Panc1 (cell line): ENCODE measurements at regions not wholly inside any gene's neighbourhood (a gene's known extent, or its start where the extent isn't known, plus 50 kb on each side); places are given as distances from the start of the nearest gene placed in this dataset.

Experiments
- ATAC-seq: fragments of 200-7000 bp; cut with Tn5 transposase; 2 replicates; pipeline ENCODE4 v1.9.1; 2020; ENCODE audit warnings: mild to moderate bottlenecking, moderate library complexity
- BruUV-seq: library from RNA; stranded (reverse); fragments of 400-500 nt; replicated peaks from 2 replicates; lab custom pipeline; 2021; lab: Mats Ljungman, UMichigan
- CTCF ChIA-PET: fragments of 300-600 bp; sonication (Branson Sonifier 250); formaldehyde crosslinking; loops from one replicate; lab custom pipeline; 2022; ENCODE audit warnings: antibody characterized with exemption; lab: Charles Lee
- POLR2A ChIA-PET: fragments of 300-600 bp; sonication (Branson Sonifier 250); formaldehyde crosslinking; loops from one replicate; lab custom pipeline; 2022; ENCODE audit warnings: antibody characterized with exemption; lab: Charles Lee
- DNase-seq: peaks from one replicate; pipeline ENCODE4 v3.0.0-alpha.2; 2010; ENCODE audit warnings: low read depth, low spot score
- H3K27ac ChIP-seq: 2 replicates; pipeline ENCODE4 v1.5.1; 2011; ENCODE audit warnings: mild to moderate bottlenecking, low read length, inconsistent platforms
- H3K27me3 ChIP-seq: fragments of 200-500 bp; sonication (Bioruptor generic); 2 replicates; pipeline ENCODE4 v1.6.0; 2014; ENCODE audit warnings: low read length, inconsistent platforms; ENCODE audit not compliant: control insufficient read depth, insufficient read depth
- H3K36me3 ChIP-seq: fragments of 200-500 bp; sonication (Bioruptor generic); 2 replicates; pipeline ENCODE4 v1.5.1; 2014; ENCODE audit warnings: inconsistent platforms, mild to moderate bottlenecking, low read length, moderate library complexity; ENCODE audit not compliant: control insufficient read depth, insufficient read depth
- H3K4me1 ChIP-seq: 2 replicates; pipeline ENCODE4 v1.5.1; 2011; ENCODE audit warnings: inconsistent platforms, mild to moderate bottlenecking, low read length, moderate library complexity; ENCODE audit not compliant: control insufficient read depth, insufficient read depth
- H3K4me3 ChIP-seq, 2 experiments: 2 replicates each; pipeline ENCODE4 v1.5.1; 2011 to 2012; ENCODE audit warnings: low read depth in 2 of 2, low read length in 2 of 2, mild to moderate bottlenecking in 2 of 2, inconsistent platforms in 1 of 2, moderate library complexity in 1 of 2
- H3K9me3 ChIP-seq: fragments of 200-500 bp; sonication (Bioruptor generic); 2 replicates; pipeline ENCODE4 v1.5.1; 2014; ENCODE audit warnings: low read depth, mild to moderate bottlenecking, inconsistent platforms, low read length, moderate library complexity; ENCODE audit not compliant: control insufficient read depth, insufficient read depth
- CTCF ChIP-seq: fragments of 450-650 bp; IDR thresholded peaks from 2 replicates; pipeline ENCODE4 v1.5.1; 2017; ENCODE audit warnings: mild to moderate bottlenecking
- POLR2AphosphoS5 ChIP-seq: IDR thresholded peaks from 2 replicates; pipeline ENCODE4 v1.6.1; 2012; ENCODE audit warnings: mild to moderate bottlenecking, low read depth, low read length, moderate library complexity
- REST ChIP-seq, 2 experiments: IDR thresholded peaks; 2 replicates each; pipeline ENCODE4 v1.6.1; 2011 to 2012; ENCODE audit warnings: low read depth in 2 of 2, control low read depth in 1 of 2, low read length in 1 of 2, mild to moderate bottlenecking in 1 of 2, moderate library complexity in 1 of 2; ENCODE audit not compliant: insufficient read depth in 1 of 2
- SIN3A ChIP-seq: IDR thresholded peaks from 2 replicates; pipeline ENCODE4 v1.6.1; 2012; ENCODE audit warnings: low read depth, mild to moderate bottlenecking, low read length, moderate library complexity, borderline replicate concordance; ENCODE audit not compliant: insufficient read depth
- TCF7L2 ChIP-seq: IDR thresholded peaks from 2 replicates; pipeline ENCODE4 v1.6.1; 2011; ENCODE audit warnings: mild to moderate bottlenecking, low read depth, low read length, inconsistent platforms
- in situ Hi-C: cut with HindIII; loops from 2 replicates; pipeline ENCODE4 v1.10.0; 2016; ENCODE audit warnings: low sequenced_read_pairs, low pct_unique_long_range_greater_than_20kb
- intact Hi-C: fragments of 100-400 bp; cut with micrococcal nuclease; formaldehyde crosslinking; loops from one replicate; pipeline ENCODE4 v1.10.0; 2022; ENCODE audit not compliant: unreplicated experiment

GRCh38 chr7:69199041-69199440 lies 399.2 kb upstream of the AUTS2 start:
- Histone ChIP-seq H3K27me3 (no peaks in the 10 kb centered on the region), H3K9me3 (no peaks in the 10 kb centered on the region), H3K36me3 (no peaks in the 10 kb centered on the region), H3K4me3 (no peak overlapping the region), H3K4me1 (no peaks in the 10 kb centered on the region), H3K27ac (no peak overlapping the region)
- DNase-seq (no peak), ATAC-seq (no peak)
- POLR2A ChIA-PET, result no interaction called here
- no TSS peak for BruUV-seq
- intact Hi-C loops (no loop called here), in situ Hi-C loops (no loop called here)
- CTCF ChIA-PET, result no interaction called here
- TF ChIP-seq CTCF (no peak), SIN3A (no peak)

GRCh38 chr7:69199661-69200060 lies 398.6 kb upstream of the AUTS2 start:
- ChIA-PET CTCF (no interaction called here), POLR2A (no interaction called here)
- Histone ChIP-seq H3K4me3 (no peak overlapping the region), H3K27ac (no peak overlapping the region), H3K27me3 (no peaks in the 10 kb centered on the region), H3K36me3 (no peaks in the 10 kb centered on the region), H3K9me3 (no peaks in the 10 kb centered on the region), H3K4me1 (no peaks in the 10 kb centered on the region)
- TF ChIP-seq SIN3A (no peak), POLR2AphosphoS5 (no peak), REST (IDR thresholded peaks at IDR 0.05; ENCODE audit: insufficient read depth in 1 of 2, low read depth in 2 of 2, low read length in 1 of 2) (no peak), TCF7L2 (no peak), CTCF (no peak)
- no peak for ATAC-seq
- no peak for DNase-seq
- in situ Hi-C loops (no loop called here), intact Hi-C loops (no loop called here)
- no TSS peak for BruUV-seq

GRCh38 chr7:69203871-69204270 lies 394.4 kb upstream of the AUTS2 start:
- Histone ChIP-seq H3K36me3 (no peaks in the 10 kb centered on the region), H3K4me1 (no peaks in the 10 kb centered on the region), H3K9me3 (no peaks in the 10 kb centered on the region), H3K27ac (no peak overlapping the region), H3K27me3 (no peaks in the 10 kb centered on the region), H3K4me3 (no peak overlapping the region)
- DNase-seq, result no peak
- no peak for ATAC-seq
- in situ Hi-C loops, result no loop called here
- TF ChIP-seq TCF7L2, result no peak
- no peak for TF ChIP-seq SIN3A
- no peak for TF ChIP-seq POLR2AphosphoS5
- no peak for TF ChIP-seq CTCF
- TF ChIP-seq REST (IDR thresholded peaks at IDR 0.05; ENCODE audit: insufficient read depth in 1 of 2, low read depth in 2 of 2, low read length in 1 of 2), result no peak
- BruUV-seq, result no TSS peak
- ChIA-PET CTCF (no interaction called here), POLR2A (no interaction called here)
- intact Hi-C loops, result no loop called here
